SK-N-SH (cell line): ENCODE measurements at regions not wholly inside any gene's neighbourhood (a gene's known extent, or its start where the extent isn't known, plus 50 kb on each side); places are given as distances from the start of the nearest gene placed in this dataset.

Experiments
- CTCF ChIA-PET: fragments of 300-600, 350-600 bp; formaldehyde crosslinking; extraction: SDS; loops from one replicate; lab custom pipeline; 2021; lab: Yijun Ruan, JAX
- POLR2A ChIA-PET: fragments of 350-600 bp; sonication (Branson Sonifier 250); formaldehyde crosslinking; extraction: SDS; loops from one replicate; lab custom pipeline; 2020; ENCODE audit warnings: antibody characterized with exemption, inconsistent platforms; lab: Yijun Ruan, JAX
- DNase-seq: peaks from one replicate; pipeline ENCODE4 v3.0.0; 2012
- H2AFZ ChIP-seq: fragments of 200-600 bp; sonication (generic); 2 replicates; pipeline ENCODE4 v1.8.1; 2016; ENCODE audit warnings: antibody characterized with exemption, mild to moderate bottlenecking, low read depth
- H3F3A ChIP-seq: fragments of 200-600 bp; sonication (generic); replicated peaks from 2 replicates; pipeline ENCODE3; 2016; ENCODE audit warnings: antibody characterized with exemption, mild to moderate bottlenecking; ENCODE audit not compliant: insufficient read depth
- H3K27ac ChIP-seq, 2 experiments: fragments of 200-500 bp in 1 of 2; fragments of 200-600 bp in 1 of 2; sonication (Bioruptor generic) in 1 of 2; sonication (generic), shearing (Covaris generic) in 1 of 2; 2 replicates each; pipeline versions ENCODE4 v1.5.1 to v1.6.1; 2014 to 2016; ENCODE audit warnings: low read depth in 2 of 2, inconsistent platforms in 1 of 2, low read length in 1 of 2, mild to moderate bottlenecking in 1 of 2, mixed read lengths in 1 of 2
- H3K27me3 ChIP-seq: fragments of 200-600 bp; sonication (generic), shearing (Covaris generic); 2 replicates; pipeline ENCODE4 v1.6.1; 2016; ENCODE audit warnings: mixed run types; ENCODE audit not compliant: insufficient read depth
- H3K36me3 ChIP-seq, 2 experiments: fragments of 200-500 bp in 1 of 2; fragments of 200-600 bp in 1 of 2; sonication (Bioruptor generic) in 1 of 2; sonication (generic) in 1 of 2; replicated peaks in 1 of 2; 2 replicates each; pipeline versions ENCODE3 to v1.5.1; 2014 to 2016; ENCODE audit warnings: low read length in 1 of 2, mild to moderate bottlenecking in 1 of 2; ENCODE audit not compliant: insufficient read depth in 2 of 2, control insufficient read depth in 1 of 2
- H3K4me1 ChIP-seq, 2 experiments: fragments of 200-500 bp in 1 of 2; fragments of 200-600 bp in 1 of 2; sonication (Bioruptor generic) in 1 of 2; sonication (generic), shearing (Covaris generic) in 1 of 2; 2 replicates each; pipeline versions ENCODE4 v1.5.1 to v1.6.1; 2014 to 2016; ENCODE audit warnings: low read depth in 1 of 2, low read length in 1 of 2, mixed run types in 1 of 2; ENCODE audit not compliant: insufficient read depth in 2 of 2, control insufficient read depth in 1 of 2
- H3K4me2 ChIP-seq: fragments of 200-600 bp; sonication (generic), shearing (Covaris generic); 2 replicates; pipeline ENCODE4 v1.6.1; 2017; ENCODE audit warnings: mixed run types
- H3K4me3 ChIP-seq, 2 experiments: fragments of 200-500 bp in 1 of 2; fragments of 200-600 bp in 1 of 2; sonication (Bioruptor generic) in 1 of 2; sonication (generic), shearing (Covaris generic) in 1 of 2; 2 replicates each; pipeline versions ENCODE4 v1.5.1 to v1.8.1; 2014 to 2016; ENCODE audit warnings: low read depth in 2 of 2, inconsistent platforms in 1 of 2, low read length in 1 of 2, mild to moderate bottlenecking in 1 of 2, mixed read lengths in 1 of 2, moderate library complexity in 1 of 2
- H3K79me2 ChIP-seq: fragments of 200-600 bp; sonication (generic); 2 replicates; pipeline ENCODE4 v1.8.1; 2017; ENCODE audit warnings: mild to moderate bottlenecking; ENCODE audit not compliant: insufficient read depth
- H3K9ac ChIP-seq: fragments of 200-600 bp; sonication (generic); 2 replicates; pipeline ENCODE4 v1.6.1; 2017; ENCODE audit warnings: mixed run types
- H3K9me2 ChIP-seq: fragments of 200-600 bp; sonication (generic); 2 replicates; pipeline ENCODE4 v1.6.1; 2017; ENCODE audit warnings: mixed run types
- H3K9me3 ChIP-seq: fragments of 200-600 bp; sonication (generic); 2 replicates; pipeline ENCODE4 v1.6.1; 2017; ENCODE audit warnings: mixed run types, mild to moderate bottlenecking, moderate library complexity
- H4K20me1 ChIP-seq: fragments of 200-600 bp; sonication (generic); 2 replicates; pipeline ENCODE4 v1.6.1; 2017; ENCODE audit warnings: mild to moderate bottlenecking, mixed run types; ENCODE audit not compliant: insufficient read depth
- CHD2 ChIP-seq: fragments of 150-350 bp; IDR thresholded peaks from 2 replicates; pipeline ENCODE4 v1.6.1; 2018; ENCODE audit warnings: low read length; ENCODE audit not compliant: partially characterized antibody
- EP300 ChIP-seq, 2 experiments: IDR thresholded peaks; 2 replicates each; pipeline versions ENCODE4 v1.4.0 to v1.6.1; 2012; ENCODE audit warnings: borderline replicate concordance in 1 of 2, low read depth in 1 of 2, low read length in 1 of 2
- FOSL2 ChIP-seq: IDR thresholded peaks from 2 replicates; pipeline ENCODE4 v1.4.0; 2012; ENCODE audit warnings: low read depth, mild to moderate bottlenecking, moderate library complexity, borderline replicate concordance
- FOXJ3 ChIP-seq: sonication (generic); formaldehyde crosslinking; IDR thresholded peaks from 2 replicates; pipeline ENCODE4 v1.5.1; 2020; ENCODE audit warnings: mild to moderate bottlenecking, missing genetic modification reagents
- GATA2 ChIP-seq: sonication (generic); formaldehyde crosslinking; IDR thresholded peaks from 2 replicates; pipeline ENCODE4 v1.5.0; 2020; ENCODE audit warnings: mild to moderate bottlenecking, missing genetic modification reagents
- MXI1 ChIP-seq: IDR thresholded peaks from 2 replicates; pipeline ENCODE4 v1.6.1; 2012; ENCODE audit warnings: mild to moderate bottlenecking, low read depth, low read length, improper control_type of control experiment
- NFIC ChIP-seq: IDR thresholded peaks from 2 replicates; pipeline ENCODE4 v1.4.0; 2012; ENCODE audit warnings: borderline replicate concordance
- NRF1 ChIP-seq: IDR thresholded peaks from 2 replicates; pipeline ENCODE4 v1.6.1; 2012; ENCODE audit warnings: low read depth, mild to moderate bottlenecking, low read length
- PBX3 ChIP-seq: IDR thresholded peaks from 2 replicates; pipeline ENCODE4; 2012
- RCOR1 ChIP-seq: fragments of 150-350 bp; IDR thresholded peaks from 2 replicates; pipeline ENCODE4 v1.6.1; 2017; ENCODE audit warnings: antibody characterized with exemption, low read length
- REST ChIP-seq: IDR thresholded peaks from 2 replicates; pipeline ENCODE4 v1.6.1; 2012; ENCODE audit warnings: mild to moderate bottlenecking, low read depth, low read length, moderate library complexity
- RFX5 ChIP-seq: IDR thresholded peaks from 2 replicates; pipeline ENCODE4 v1.6.1; 2012; ENCODE audit warnings: mild to moderate bottlenecking, improper control_type of control experiment, low read length
- RXRA ChIP-seq: IDR thresholded peaks from 2 replicates; pipeline ENCODE4 v1.4.0; 2012; ENCODE audit warnings: low read depth, mild to moderate bottlenecking, borderline replicate concordance
- SIN3A ChIP-seq: IDR thresholded peaks from 2 replicates; pipeline ENCODE4 v1.6.1; 2012; ENCODE audit warnings: low read depth, mild to moderate bottlenecking, low read length, moderate library complexity, borderline replicate concordance
- TCF12 ChIP-seq: IDR thresholded peaks from 2 replicates; pipeline ENCODE4 v1.4.0; 2012
- USF1 ChIP-seq: IDR thresholded peaks from 2 replicates; pipeline ENCODE4 v1.4.0; 2012; ENCODE audit warnings: low read depth, borderline replicate concordance
- USF2 ChIP-seq: fragments of 150-350 bp; IDR thresholded peaks from 2 replicates; pipeline ENCODE4 v1.6.1; 2017; ENCODE audit warnings: antibody characterized with exemption, low read length, low read depth, borderline replicate concordance
- YY1 ChIP-seq: IDR thresholded peaks from 2 replicates; pipeline ENCODE4 v1.4.0; 2012; ENCODE audit warnings: low read depth, mild to moderate bottlenecking
- WGBS: methylation state at CpG from one replicate; pipeline ENCODE4 v1.1.6; 2017; ENCODE audit warnings: low lambda C conversion rate; 5-methylcytosine and 5-hydroxymethylcytosine counted together

GRCh38 chrX:134177527-134177926, 59.5 kb upstream of the CCDC160 start:
- H2AFZ ChIP-seq = no peak overlapping the region
- WGBS = 44% methylated on average over 1 of the region's 1 CpG
- H3K4me1 ChIP-seq = no peaks in the 10 kb centered on the region; a peak in 1 of 4 replicates
- ChIA-PET POLR2A (no interaction called here), CTCF (no interaction called here)
- no peak overlapping the region for H3K9ac ChIP-seq
- no peak for TF ChIP-seq RFX5
- TF ChIP-seq NRF1 = no peak
- TF ChIP-seq USF2 = no peak
- no peak for TF ChIP-seq TCF12
- no peak for TF ChIP-seq CHD2
- TF ChIP-seq PBX3 = no peak
- no peak for TF ChIP-seq FOSL2
- TF ChIP-seq YY1 = no peak
- no peak for TF ChIP-seq GATA2 (CRISPR knock-in tag)
- no peak for TF ChIP-seq RXRA
- TF ChIP-seq SIN3A = no peak
- no peak for TF ChIP-seq MXI1
- no peak for TF ChIP-seq FOXJ3 (CRISPR knock-in tag)
- TF ChIP-seq RCOR1 = no peak
- TF ChIP-seq USF1 = no peak
- no peak for TF ChIP-seq REST
- no peak for TF ChIP-seq NFIC
- no peak for TF ChIP-seq EP300 (IDR thresholded peaks at IDR 0.05; ENCODE audit: borderline replicate concordance in 1 of 2, low read depth in 1 of 2, low read length in 1 of 2)
- H3K4me3 ChIP-seq = no peak overlapping the region
- H3K27ac ChIP-seq = no peak overlapping the region
- H3K4me2 ChIP-seq = no peak overlapping the region
- no peaks in the 10 kb centered on the region for H3K9me2 ChIP-seq
- H3K79me2 ChIP-seq = no peaks in the 10 kb centered on the region
- H3K36me3 ChIP-seq = no peaks in the 10 kb centered on the region
- DNase-seq = no peak
- H3K9me3 ChIP-seq = no peaks in the 10 kb centered on the region
- no peaks in the 10 kb centered on the region for H4K20me1 ChIP-seq
- peaks cover 33% of the 10 kb centered on the region for H3K27me3 ChIP-seq
- H3F3A ChIP-seq = no peaks in the 10 kb centered on the region
